Astrocyte (in vitro differentiated cells and primary cell): ENCODE measurements at regions not wholly inside any gene's neighbourhood (a gene's known extent, or its start where the extent isn't known, plus 50 kb on each side); places are given as distances from the start of the nearest gene placed in this dataset.

Experiments
- DNase-seq: peaks from one replicate; pipeline ENCODE4 v3.0.0-alpha.2; 2010; ENCODE audit warnings: low read depth
- FAIRE-seq: peaks from 2 replicates; lab custom pipeline; 2011; peaks lifted over from hg19 to GRCh38; lab: Jason Lieb, UNC
- H2AFZ ChIP-seq: 2 replicates; pipeline ENCODE4 v1.6.0; 2012; ENCODE audit warnings: low read depth, low read length, inconsistent platforms
- H3K27ac ChIP-seq: 2 replicates; pipeline ENCODE4 v1.5.1; 2011; ENCODE audit warnings: low read depth, low read length, inconsistent platforms
- H3K27me3 ChIP-seq: 2 replicates; pipeline ENCODE4 v1.6.0; 2011; ENCODE audit warnings: low read length, inconsistent platforms; ENCODE audit not compliant: insufficient read depth
- H3K36me3 ChIP-seq: 2 replicates; pipeline ENCODE4 v1.5.1; 2011; ENCODE audit warnings: low read length, inconsistent platforms; ENCODE audit not compliant: insufficient read depth
- H3K4me1 ChIP-seq: 2 replicates; pipeline ENCODE4 v1.5.1; 2011; ENCODE audit warnings: low read length, inconsistent platforms; ENCODE audit not compliant: insufficient read depth
- H3K4me2 ChIP-seq: 2 replicates; pipeline ENCODE4 v1.6.0; 2012; ENCODE audit warnings: low read length, inconsistent platforms
- H3K4me3 ChIP-seq: 2 replicates; pipeline ENCODE4 v1.5.1; 2011; ENCODE audit warnings: low read depth, mild to moderate bottlenecking, low read length, inconsistent platforms; ENCODE audit not compliant: insufficient read depth
- H3K79me2 ChIP-seq: 2 replicates; pipeline ENCODE4 v1.6.0; 2012; ENCODE audit warnings: mild to moderate bottlenecking, low read length, inconsistent platforms; ENCODE audit not compliant: insufficient read depth
- H3K9ac ChIP-seq: 2 replicates; pipeline ENCODE4 v1.6.0; 2012; ENCODE audit warnings: mild to moderate bottlenecking, low read length, inconsistent platforms
- H3K9me3 ChIP-seq: 2 replicates; pipeline ENCODE4 v1.5.1; 2012; ENCODE audit warnings: low read depth, mild to moderate bottlenecking, low read length, inconsistent platforms; ENCODE audit not compliant: insufficient read depth
- H4K20me1 ChIP-seq: 2 replicates; pipeline ENCODE4 v1.6.0; 2012; ENCODE audit warnings: low read length, inconsistent platforms; ENCODE audit not compliant: insufficient read depth
- H3K27ac Mint-ChIP-seq: one replicate; pipeline ENCODE4 v1.8.0; 2021; ENCODE audit warnings: mild to moderate bottlenecking, mixed read lengths; ENCODE audit not compliant: unreplicated experiment
- H3K27me3 Mint-ChIP-seq: one replicate; pipeline ENCODE4 v1.8.0; 2021; ENCODE audit warnings: low read depth, mixed read lengths; ENCODE audit not compliant: unreplicated experiment
- H3K36me3 Mint-ChIP-seq: one replicate; pipeline ENCODE4 v1.8.0; 2021; ENCODE audit warnings: low read depth, mixed read lengths; ENCODE audit not compliant: unreplicated experiment
- H3K4me1 Mint-ChIP-seq: one replicate; pipeline ENCODE4 v1.8.0; 2021; ENCODE audit warnings: low read depth, mixed read lengths; ENCODE audit not compliant: unreplicated experiment
- H3K4me3 Mint-ChIP-seq: one replicate; pipeline ENCODE4 v1.8.0; 2021; ENCODE audit warnings: mild to moderate bottlenecking, moderate library complexity, mixed read lengths; ENCODE audit not compliant: unreplicated experiment
- H3K9me3 Mint-ChIP-seq: one replicate; pipeline ENCODE4 v1.8.0; 2021; ENCODE audit warnings: mild to moderate bottlenecking, mixed read lengths; ENCODE audit not compliant: unreplicated experiment
- CTCF ChIP-seq: IDR thresholded peaks from 2 replicates; pipeline ENCODE4 v1.5.1; 2011; ENCODE audit warnings: low read depth, mild to moderate bottlenecking, inconsistent platforms, low read length, moderate library complexity; ENCODE audit not compliant: insufficient read depth
- EZH2 ChIP-seq: IDR thresholded peaks from 2 replicates; pipeline ENCODE4 v1.6.1; 2012; ENCODE audit warnings: mild to moderate bottlenecking, low read length, inconsistent platforms; ENCODE audit not compliant: insufficient read depth

- H3K27me3 ChIP-seq = peaks cover 3% of the 10 kb centered on the region
- H4K20me1 ChIP-seq = no peaks in the 10 kb centered on the region
- FAIRE-seq (no peak), DNase-seq (no peak)
- H3K79me2 ChIP-seq = no peaks in the 10 kb centered on the region
- H3K4me2 ChIP-seq = no peak overlapping the region
- H3K9me3 ChIP-seq = no peaks in the 10 kb centered on the region
- no peak overlapping the region for H3K9ac ChIP-seq
- H3K4me1 ChIP-seq = peaks cover 6% of the 10 kb centered on the region
- peaks cover 18% of the 10 kb centered on the region for H3K4me1 Mint-ChIP-seq
- H3K27ac ChIP-seq = no peak overlapping the region
- TF ChIP-seq EZH2 (no peak), CTCF (no peak)
- H3K27ac Mint-ChIP-seq = no peak overlapping the region
- H3K36me3 Mint-ChIP-seq = no peaks in the 10 kb centered on the region
- no peak overlapping the region for H2AFZ ChIP-seq
- H3K27me3 Mint-ChIP-seq = peaks cover 4% of the 10 kb centered on the region
- peaks cover 5% of the 10 kb centered on the region for H3K9me3 Mint-ChIP-seq
- no peaks in the 10 kb centered on the region for H3K36me3 ChIP-seq
- H3K4me3 Mint-ChIP-seq = peak overlapping the region; percentile 34
- H3K4me3 ChIP-seq = no peak overlapping the region
Observed at GRCh38 chr20:50449738-50450492, 60.3 kb upstream of the PTPN1 start.

GRCh38 chr20:50450493-50450826 is 59.7 kb upstream of the PTPN1 start:
- peaks cover 18% of the 10 kb centered on the region for H3K4me1 Mint-ChIP-seq
- no peak overlapping the region for H3K27ac Mint-ChIP-seq
- Histone ChIP-seq H3K27ac (no peak overlapping the region), H3K4me3 (no peak overlapping the region), H3K27me3 (peaks cover 3% of the 10 kb centered on the region), H3K79me2 (no peaks in the 10 kb centered on the region), H2AFZ (no peak overlapping the region), H3K9ac (no peak overlapping the region), H3K4me2 (no peak overlapping the region), H4K20me1 (no peaks in the 10 kb centered on the region), H3K36me3 (no peaks in the 10 kb centered on the region), H3K9me3 (no peaks in the 10 kb centered on the region), H3K4me1 (peaks cover 6% of the 10 kb centered on the region)
- TF ChIP-seq CTCF (no peak), EZH2 (no peak)
- FAIRE-seq = no peak
- H3K27me3 Mint-ChIP-seq = peaks cover 5% of the 10 kb centered on the region
- H3K4me3 Mint-ChIP-seq = peak overlapping the region; percentile 34
- no peaks in the 10 kb centered on the region for H3K36me3 Mint-ChIP-seq
- H3K9me3 Mint-ChIP-seq = peaks cover 5% of the 10 kb centered on the region
- no peak for DNase-seq
